ENCODE measurements at regions not wholly inside any gene's neighbourhood (a gene's known extent, or its start where the extent isn't known, plus 50 kb on each side); places are given as distances from the start of the nearest gene placed in this dataset.
"Not testable (repeated sequence)": the region's sequence is repeated elsewhere in the genome, so short reads cannot be mapped to it uniquely, and the experiment has no call there.

DNA sequence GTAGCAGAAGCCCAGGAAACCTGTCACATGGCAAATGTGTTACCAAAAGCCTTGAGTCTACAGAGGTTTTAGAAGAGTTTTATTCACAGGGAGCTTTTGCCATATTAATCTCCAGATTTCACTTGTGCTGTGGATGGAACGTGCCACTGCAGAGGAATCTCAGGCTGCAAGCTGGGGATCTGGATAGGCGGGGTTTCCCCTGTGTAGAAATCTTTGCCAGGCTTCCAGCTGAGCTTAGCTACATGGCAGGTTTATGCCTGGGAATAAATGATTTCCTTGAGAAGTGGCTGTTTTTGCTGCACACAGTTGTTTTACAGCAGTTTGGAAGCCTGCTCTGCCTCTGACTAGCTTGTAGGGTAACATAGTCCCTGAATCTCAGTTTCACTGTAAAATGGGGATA, 224.6 kb upstream of the PLPPR1 start:
- no peak for DNase-seq (ENCODE audit: low read depth)

GRCh38 chr9:100811643-100812042, 216.9 kb upstream of the PLPPR1 start:
- DNase-seq (ENCODE audit: low read depth): no peak

DNA sequence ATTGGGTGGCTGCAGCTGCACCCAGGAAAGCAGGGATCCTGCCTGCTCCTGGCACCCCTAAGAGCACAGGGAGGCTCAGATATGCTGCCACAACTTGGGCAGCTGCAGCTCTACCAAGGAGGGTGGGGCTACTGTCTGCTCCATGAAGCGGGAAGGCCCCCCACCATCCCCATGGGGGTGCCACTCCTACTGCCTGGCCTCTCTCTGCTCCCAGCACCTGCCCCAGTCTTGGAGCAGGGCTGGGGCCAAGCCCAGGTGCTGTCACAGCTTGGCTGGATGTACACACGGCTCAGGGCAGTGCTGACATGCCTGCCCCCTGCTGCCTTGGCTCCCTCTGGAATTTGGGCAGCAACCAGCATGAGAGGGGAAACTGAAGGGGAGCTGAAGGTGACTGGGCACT, 214.7 kb upstream of the PLPPR1 start:
- DNase-seq (ENCODE audit: low read depth): no peak

DNA sequence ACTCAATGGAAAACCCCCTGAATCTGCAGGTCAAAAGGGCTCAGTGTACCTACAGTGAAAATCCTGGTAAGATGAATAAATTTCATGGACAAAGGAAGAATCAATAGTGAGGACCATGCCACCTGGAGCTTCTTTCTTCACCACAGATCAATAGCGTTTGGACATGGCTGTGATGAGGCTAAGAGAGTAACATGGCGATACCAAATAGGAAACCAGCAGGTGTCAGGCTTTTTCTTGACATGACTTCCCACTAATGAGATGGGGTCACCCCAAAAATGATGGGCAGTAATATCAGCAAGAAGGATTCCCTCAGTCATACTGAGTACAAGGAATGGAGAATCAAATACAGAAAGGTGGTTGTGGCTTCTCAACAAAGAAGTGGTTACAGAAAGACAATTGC, 208.5 kb upstream of the PLPPR1 start:
- no peak for DNase-seq (ENCODE audit: low read depth)

- DNase-seq (ENCODE audit: low read depth): not testable (repeated sequence)
These were observed 195.5 kb upstream of the PLPPR1 start for GRCh38 chr9:100833035-100833434.

DNA sequence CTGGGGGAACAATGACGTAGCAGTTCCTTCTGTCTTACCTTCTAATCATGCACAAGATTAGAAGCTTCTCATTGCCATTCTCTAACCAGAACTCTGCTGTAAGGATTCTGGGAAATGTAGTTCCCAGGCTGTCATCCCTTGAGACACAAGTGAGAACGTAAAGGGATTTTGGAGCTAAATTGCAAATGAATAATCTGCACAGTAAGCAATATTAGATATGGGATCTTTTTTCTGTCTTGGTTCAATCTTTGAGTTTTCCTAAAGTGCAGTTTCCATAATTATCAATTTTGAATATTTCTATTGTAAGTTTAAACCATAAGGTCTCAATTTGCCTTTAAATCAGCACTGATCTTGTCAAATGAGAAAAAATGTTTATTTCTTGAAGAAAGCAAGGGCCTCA, 189.7 kb upstream of the PLPPR1 start:
- DNase-seq (ENCODE audit: low read depth): no peak

DNA sequence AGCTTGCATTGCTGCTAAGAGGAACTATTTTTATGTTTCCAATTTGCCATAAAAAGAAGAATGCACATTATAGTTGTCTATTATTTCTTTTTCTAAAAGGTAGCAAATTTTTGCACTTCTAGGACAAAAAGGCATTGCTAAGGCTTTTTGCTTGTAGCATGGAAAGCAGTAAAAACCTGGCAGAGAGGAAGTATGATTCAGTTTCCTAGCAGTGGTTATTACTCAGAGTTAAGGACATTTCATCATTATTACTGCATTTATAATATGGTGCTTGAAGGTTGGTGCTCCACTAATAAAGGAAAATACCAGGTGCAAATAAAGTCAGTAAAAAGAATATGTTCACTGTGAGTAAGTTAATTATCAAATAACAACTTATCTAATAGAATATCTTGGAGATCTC, 179.8 kb upstream of the PLPPR1 start:
- peak; percentile 60 for DNase-seq (ENCODE audit: low read depth)

DNA sequence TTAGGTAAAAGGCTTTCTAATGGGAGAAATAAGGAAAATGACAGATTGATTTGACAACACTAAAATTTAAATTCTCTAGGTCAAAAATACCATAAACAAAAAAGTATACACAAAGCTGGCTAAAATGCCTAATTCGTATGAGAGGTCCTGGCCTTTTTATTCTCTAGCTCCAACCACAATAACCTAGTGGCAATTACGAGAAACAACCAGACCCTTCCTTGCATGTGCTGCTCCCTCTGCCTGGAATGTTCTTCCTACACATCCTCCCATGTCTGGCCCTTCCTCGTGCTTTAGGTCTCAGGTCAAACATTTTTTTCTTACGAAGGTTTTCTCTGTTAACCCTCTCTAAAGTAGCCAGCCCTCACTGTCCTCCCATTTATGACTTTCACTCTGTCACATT, 176.4 kb upstream of the PLPPR1 start:
- no peak for DNase-seq (ENCODE audit: low read depth)

DNA sequence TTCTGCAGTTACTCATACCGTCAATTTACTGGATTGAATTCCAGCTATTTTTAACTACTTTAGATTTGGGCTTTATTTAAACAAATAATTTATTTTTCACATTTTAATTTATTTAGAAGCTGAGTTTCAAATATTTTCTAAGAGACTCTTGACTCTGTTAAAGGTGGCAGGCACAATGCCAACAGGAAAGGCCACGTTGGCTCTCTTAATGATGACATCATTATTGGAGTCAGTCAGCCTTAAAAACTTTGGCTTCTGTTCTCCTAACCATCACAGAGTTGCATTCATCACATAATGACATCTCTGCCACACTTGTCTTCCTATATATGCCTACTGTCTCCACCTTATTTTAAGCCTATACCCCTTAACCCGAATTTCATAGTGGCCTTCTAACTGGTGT, 172.3 kb upstream of the PLPPR1 start:
- no peak for DNase-seq (ENCODE audit: low read depth)

DNA sequence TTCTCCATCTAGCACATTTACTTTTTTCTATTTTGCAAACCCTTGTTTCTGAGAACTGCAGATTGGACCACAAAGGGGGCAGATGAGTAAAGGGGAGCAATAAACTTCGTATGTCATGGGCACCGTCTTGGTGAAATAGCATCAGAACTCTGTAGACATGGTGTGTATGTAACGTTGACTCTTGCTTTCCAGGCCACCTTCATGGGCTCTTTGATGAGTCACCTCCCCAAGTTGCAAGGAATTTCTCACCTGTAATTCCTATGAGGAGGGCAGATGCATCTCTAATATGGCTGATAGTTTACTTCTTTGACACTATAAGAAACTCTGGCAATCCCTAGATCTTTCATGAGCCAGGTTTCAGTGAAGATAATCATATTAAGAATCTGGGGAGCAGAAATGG, 163.4 kb upstream of the PLPPR1 start:
- no peak for DNase-seq (ENCODE audit: low read depth)

DNA sequence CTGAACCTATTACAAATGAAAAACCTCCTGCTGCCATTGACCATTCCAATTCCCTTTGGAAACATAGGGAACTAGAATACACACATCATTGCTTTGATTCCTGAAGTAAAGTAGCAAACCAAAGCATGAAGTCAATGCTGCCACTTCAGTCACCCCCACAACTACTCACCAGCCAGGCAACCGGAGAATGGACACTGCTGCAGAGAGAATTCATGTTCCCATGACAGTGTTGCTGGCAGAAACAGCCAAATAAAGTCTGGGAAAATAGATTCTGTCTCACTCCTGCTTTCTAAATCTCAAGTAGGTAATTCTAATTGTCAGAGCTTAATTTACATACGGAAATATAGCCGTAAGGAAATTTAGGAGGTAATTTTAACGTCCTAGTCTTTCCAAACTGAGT, 162.9 kb upstream of the PLPPR1 start:
- no peak for DNase-seq (ENCODE audit: low read depth)

DNA sequence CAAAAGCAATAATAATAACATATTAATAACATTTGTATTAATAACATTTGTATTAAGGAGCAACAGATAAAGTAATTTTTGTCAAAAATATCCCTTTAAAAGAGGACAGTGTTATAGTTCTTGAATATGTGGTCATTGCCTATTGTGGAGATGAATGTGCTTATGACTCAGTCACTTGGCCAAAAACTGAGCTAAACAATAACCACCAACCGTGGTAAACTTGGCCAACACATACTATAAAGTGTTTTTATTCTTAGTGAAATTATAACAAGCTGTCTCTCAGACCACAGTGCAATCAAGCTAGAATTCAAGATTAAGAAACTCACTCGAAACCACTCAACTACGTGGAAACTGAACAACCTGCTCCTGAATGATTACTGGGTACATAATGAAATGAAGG, 159.2 kb upstream of the PLPPR1 start:
- no peak for DNase-seq (ENCODE audit: low read depth)

DNA sequence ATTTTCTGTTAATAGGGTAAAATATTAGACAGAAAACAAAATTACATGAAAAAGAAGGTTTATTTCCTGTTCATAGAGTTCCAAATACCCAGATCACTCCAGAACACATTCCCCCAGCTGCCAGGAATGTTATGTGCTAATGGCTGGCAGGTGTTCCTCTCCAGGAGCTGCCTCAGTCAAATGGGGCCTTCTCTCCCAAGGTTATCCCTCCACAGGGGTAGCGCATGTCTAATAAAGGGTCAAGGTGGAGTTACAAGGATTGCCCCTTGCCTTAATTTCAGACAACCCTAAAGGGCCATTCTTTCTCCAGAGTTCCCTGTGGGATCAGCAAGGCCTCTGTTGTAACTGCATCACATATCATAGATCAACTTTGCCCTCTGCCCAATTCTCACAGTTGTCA, 148.6 kb upstream of the PLPPR1 start:
- DNase-seq (ENCODE audit: low read depth): no peak

- DNase-seq (ENCODE audit: low read depth): no peak
These were observed 148.2 kb upstream of the PLPPR1 start for GRCh38 chr9:100880284-100880683.

DNA sequence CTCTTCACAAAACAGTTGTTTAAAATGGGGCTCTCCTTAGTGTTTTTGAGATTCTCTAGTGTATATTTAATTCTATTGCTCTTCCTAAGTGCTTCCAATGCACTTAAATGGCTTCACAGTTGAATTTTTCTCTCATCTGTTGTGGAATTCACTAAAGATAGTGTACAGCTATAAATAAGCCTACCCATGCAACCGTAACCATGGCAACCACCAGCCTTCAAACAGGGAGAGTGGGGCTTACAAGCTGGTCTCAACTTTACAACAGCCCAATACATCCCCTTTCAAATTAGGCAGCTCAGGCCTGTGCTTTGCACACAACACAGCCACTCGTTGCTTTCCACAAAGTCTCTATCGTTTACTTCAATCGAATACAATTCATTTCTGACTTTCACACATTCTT, 144.0 kb upstream of the PLPPR1 start:
- no peak for DNase-seq (ENCODE audit: low read depth)

DNA sequence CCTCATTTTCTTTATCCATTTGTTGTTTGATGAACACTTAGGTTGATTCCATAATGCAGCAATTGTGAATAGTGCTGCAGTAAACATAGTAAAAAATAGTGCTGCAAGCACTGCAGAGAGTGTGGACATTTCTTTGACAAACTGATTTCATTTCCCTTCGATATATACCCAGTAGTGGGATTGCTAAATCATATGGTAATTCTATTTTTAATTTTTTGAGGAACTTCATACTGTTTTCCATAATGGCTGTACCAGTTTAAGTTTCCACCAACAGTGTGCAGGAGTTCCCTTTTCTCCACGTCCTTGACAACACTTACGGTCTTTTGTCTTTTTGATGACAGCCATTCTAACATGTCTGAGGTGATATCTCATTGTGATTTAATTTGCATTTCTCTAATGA, 138.2 kb upstream of the PLPPR1 start:
- DNase-seq (ENCODE audit: low read depth): no peak

- DNase-seq (ENCODE audit: low read depth): no peak
These were observed 117.3 kb upstream of the PLPPR1 start for GRCh38 chr9:100911273-100911672.

DNA sequence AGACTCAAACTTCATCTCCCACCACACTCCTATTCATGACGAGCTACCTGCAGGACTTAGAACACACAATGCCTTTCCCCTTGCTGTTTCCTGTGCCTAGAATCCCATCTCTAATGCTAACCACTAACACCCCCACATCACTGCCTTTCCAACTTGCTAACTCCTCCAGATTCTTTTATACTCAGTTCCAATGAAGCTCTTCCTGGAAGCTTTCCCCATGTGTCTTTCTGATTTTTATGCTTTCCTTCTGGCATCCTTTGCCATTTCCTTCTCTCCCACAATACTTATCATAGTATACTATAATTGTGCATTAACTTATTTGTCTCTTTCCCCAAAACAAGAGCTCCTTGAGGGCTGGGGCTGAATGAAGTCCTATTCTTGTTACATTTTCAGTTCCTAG, 115.3 kb upstream of the PLPPR1 start:
- no peak for DNase-seq (ENCODE audit: low read depth)

- DNase-seq (ENCODE audit: low read depth): no peak
These were observed 114.3 kb upstream of the PLPPR1 start for GRCh38 chr9:100914266-100914665.

- no peak for DNase-seq (ENCODE audit: low read depth)
These were observed 109.0 kb upstream of the PLPPR1 start for GRCh38 chr9:100919506-100919905.

DNA sequence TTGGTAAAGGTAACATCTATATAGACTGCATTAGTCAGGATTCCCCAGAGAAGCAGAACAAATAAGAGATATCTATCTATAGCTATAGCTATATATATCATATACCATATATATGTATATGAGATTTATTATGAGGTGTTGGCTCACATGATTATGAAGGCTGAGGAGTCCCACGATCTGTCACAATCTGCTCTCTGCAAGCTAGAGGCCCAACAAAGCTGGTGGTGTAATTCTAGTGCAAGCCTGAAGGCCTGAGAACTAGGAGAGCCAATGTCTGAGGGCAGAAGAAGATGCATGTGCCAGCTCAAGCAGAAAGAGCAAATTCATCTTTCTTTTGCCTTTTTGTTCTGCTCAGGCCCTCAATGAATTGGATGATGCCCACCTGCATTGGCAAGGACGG, 102.2 kb upstream of the PLPPR1 start:
- no peak for DNase-seq (ENCODE audit: low read depth)

DNA sequence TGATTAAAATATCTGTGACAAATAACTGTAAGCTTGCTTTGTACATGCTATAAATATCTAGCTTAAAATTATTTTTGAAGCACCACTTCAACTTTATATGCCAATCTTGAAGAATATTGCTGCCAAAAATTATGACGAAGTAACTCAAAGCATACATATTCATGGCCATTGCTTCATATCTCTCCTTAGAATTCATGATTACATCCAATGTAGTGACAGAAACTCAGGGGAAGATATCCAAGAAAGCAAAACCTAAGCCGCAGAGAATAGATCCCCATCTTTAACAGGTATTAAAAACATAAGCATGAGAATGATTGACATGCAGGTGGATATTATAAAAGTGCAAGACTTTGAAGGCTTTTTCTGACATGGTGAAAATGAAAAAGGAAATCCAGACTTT, 100.8 kb upstream of the PLPPR1 start:
- DNase-seq (ENCODE audit: low read depth): no peak

- DNase-seq (ENCODE audit: low read depth): peak; percentile 59
These were observed 94.9 kb upstream of the PLPPR1 start for GRCh38 chr9:100933656-100934055.

- no peak for DNase-seq (ENCODE audit: low read depth)
These were observed 91.1 kb upstream of the PLPPR1 start for GRCh38 chr9:100937382-100937781.

DNA sequence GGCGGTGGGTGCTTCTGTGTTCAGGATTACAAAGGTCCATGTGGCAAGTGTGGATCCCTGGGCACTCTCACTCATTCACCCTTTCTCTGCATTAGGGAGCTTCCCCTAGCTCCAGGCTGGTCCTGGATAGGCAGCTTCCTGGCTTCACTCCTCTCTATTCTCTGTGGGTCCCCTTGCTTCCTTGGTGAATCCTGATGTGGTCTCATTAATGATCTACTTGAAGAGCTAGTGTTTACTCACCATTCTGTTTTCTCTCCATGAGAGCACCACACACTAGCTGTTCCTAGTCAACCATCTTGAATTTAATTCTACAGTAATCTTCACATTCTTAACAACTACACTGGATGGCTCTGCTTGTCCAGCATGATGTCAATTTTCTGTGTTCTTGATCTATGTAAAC, 90.0 kb upstream of the PLPPR1 start:
- no peak for DNase-seq (ENCODE audit: low read depth)

Data from HT1080 (cell line).